ENCODE measurements at regions not wholly inside any gene's neighbourhood (a gene's known extent, or its start where the extent isn't known, plus 50 kb on each side); places are given as distances from the start of the nearest gene placed in this dataset.

- Histone ChIP-seq H4K91ac (replicated peaks; ENCODE audit: insufficient read length, low read length) (no peak overlapping the region), H2BK5ac (ENCODE audit: low read depth, low read length) (no peak overlapping the region), H3K4ac (replicated peaks; ENCODE audit: insufficient read length, low read depth, low read length) (no peak overlapping the region), H3K36me3 (ENCODE audit: control insufficient read depth in 2 of 4, insufficient read depth in 4 of 4, low read length in 3 of 4) (no peaks in the 10 kb centered on the region), H3K79me1 (ENCODE audit: low read depth, low read length) (no peaks in the 10 kb centered on the region), H3K4me3 (ENCODE audit: extremely low read depth in 1 of 4, insufficient read depth in 2 of 4, low read depth in 3 of 4, low read length in 4 of 4) (no peak overlapping the region), H3K27ac (ENCODE audit: low read depth, low read length) (no peak overlapping the region), H2AFZ (ENCODE audit: low read length) (no peak overlapping the region), H2BK15ac (ENCODE audit: low read length) (no peak overlapping the region), H3K9me3 (ENCODE audit: insufficient read depth in 2 of 2, low read depth in 1 of 2, low read length in 1 of 2) (no peaks in the 10 kb centered on the region), H4K20me1 (replicated peaks in 1 of 2; ENCODE audit: control insufficient read depth in 1 of 2, insufficient read depth in 2 of 2, low read length in 2 of 2) (no peaks in the 10 kb centered on the region), H3K23ac (ENCODE audit: insufficient read length) (no peak overlapping the region), H3K56ac (replicated peaks; ENCODE audit: insufficient read length, low read depth, low read length) (no peak overlapping the region), H3K4me2 (ENCODE audit: insufficient read depth in 1 of 2, low read depth in 2 of 2, low read length in 2 of 2) (no peak overlapping the region), H2BK20ac (ENCODE audit: low read length) (no peak overlapping the region), H2BK120ac (replicated peaks; ENCODE audit: low read depth, low read length) (no peak overlapping the region), H3K23me2 (ENCODE audit: low read depth, low read length) (no peaks in the 10 kb centered on the region), H3K14ac (ENCODE audit: insufficient read length) (no peak overlapping the region), H4K5ac (ENCODE audit: insufficient read length, low read depth, low read length) (no peak overlapping the region), H3K4me1 (replicated peaks in 1 of 4; ENCODE audit: control insufficient read depth in 3 of 4, insufficient read depth in 4 of 4, low read length in 3 of 4) (no peaks in the 10 kb centered on the region), H3K9ac (replicated peaks in 1 of 4; ENCODE audit: extremely low read depth in 1 of 4, low read depth in 3 of 4, low read length in 3 of 4) (no peak overlapping the region), H4K8ac (ENCODE audit: extremely low read depth, insufficient read depth, low read length) (no peak overlapping the region), H3K79me2 (ENCODE audit: control insufficient read depth in 1 of 2, insufficient read depth in 2 of 2, low read length in 2 of 2) (no peaks in the 10 kb centered on the region), H2AK5ac (ENCODE audit: low read depth, low read length) (no peak overlapping the region), H2BK12ac (ENCODE audit: low read depth, low read length) (no peak overlapping the region), H3K27me3 (replicated peaks in 1 of 4; ENCODE audit: control insufficient read depth in 3 of 4, extremely low read depth in 1 of 4, insufficient read depth in 3 of 4, low read length in 3 of 4) (no peaks in the 10 kb centered on the region), H3K18ac (ENCODE audit: extremely low read depth, low read length) (no peak overlapping the region)
- ChIA-PET POLR2A (ENCODE audit: partially characterized antibody) (no interaction called here), CTCF (ENCODE audit: partially characterized antibody) (no interaction called here)
- DNase-seq (ENCODE audit: low read depth in 1 of 2, low spot score in 2 of 2) (no peak), FAIRE-seq (no peak)
- 92% methylated on average over 3 of the region's 4 CpGs; no CpG with 5 or more reads in 1 of the 2 experiments for WGBS, 2 experiments (ENCODE audit: extremely low coverage in 1 of 2, insufficient coverage in 1 of 2, insufficient read length in 1 of 2, insufficient replicate concordance in 2 of 2, low coverage in 1 of 2, low lambda C conversion rate in 2 of 2, missing lambda C conversion rate in 1 of 2)
- no peak for TF ChIP-seq CHD1 (IDR thresholded peaks at IDR 0.05; ENCODE audit: low read depth, low read length)
- no peak for TF ChIP-seq SP4 (IDR thresholded peaks at IDR 0.05; ENCODE audit: low read length)
- TF ChIP-seq E2F6 (IDR thresholded peaks at IDR 0.05): no peak
- no peak for TF ChIP-seq BACH1 (IDR thresholded peaks at IDR 0.05; ENCODE audit: low read length)
- no peak for TF ChIP-seq CBX8 (IDR thresholded peaks at IDR 0.05; ENCODE audit: borderline replicate concordance, low read depth, low read length)
- TF ChIP-seq KDM4A (IDR thresholded peaks at IDR 0.05; ENCODE audit: low read depth, low read length, severe bottlenecking): no peak
- TF ChIP-seq SIN3A (conservative IDR thresholded peaks at IDR 0.05 in 1 of 2, IDR thresholded peaks at IDR 0.05 in 1 of 2; ENCODE audit: low read depth in 1 of 2, low read length in 2 of 2): no peak
- no peak for TF ChIP-seq TAF1 (IDR thresholded peaks at IDR 0.05; ENCODE audit: low read depth, low read length)
- TF ChIP-seq TBP (IDR thresholded peaks at IDR 0.05; ENCODE audit: low read depth, low read length): no peak
- TF ChIP-seq MAFK (IDR thresholded peaks at IDR 0.05; ENCODE audit: low read depth, low read length): no peak
- TF ChIP-seq ATF2 (IDR thresholded peaks at IDR 0.05; ENCODE audit: low read length): no peak
- TF ChIP-seq RBBP5 (IDR thresholded peaks at IDR 0.05; ENCODE audit: borderline replicate concordance, low read depth, low read length): no peak
These were observed 86.4 kb upstream of the SLC4A7 start for GRCh38 chr3:27570421-27571106.

Measured in H1 (cell line).